ENCODE measurements at regions not wholly inside any gene's neighbourhood (a gene's known extent, or its start where the extent isn't known, plus 50 kb on each side); places are given as distances from the start of the nearest gene placed in this dataset.

DNA sequence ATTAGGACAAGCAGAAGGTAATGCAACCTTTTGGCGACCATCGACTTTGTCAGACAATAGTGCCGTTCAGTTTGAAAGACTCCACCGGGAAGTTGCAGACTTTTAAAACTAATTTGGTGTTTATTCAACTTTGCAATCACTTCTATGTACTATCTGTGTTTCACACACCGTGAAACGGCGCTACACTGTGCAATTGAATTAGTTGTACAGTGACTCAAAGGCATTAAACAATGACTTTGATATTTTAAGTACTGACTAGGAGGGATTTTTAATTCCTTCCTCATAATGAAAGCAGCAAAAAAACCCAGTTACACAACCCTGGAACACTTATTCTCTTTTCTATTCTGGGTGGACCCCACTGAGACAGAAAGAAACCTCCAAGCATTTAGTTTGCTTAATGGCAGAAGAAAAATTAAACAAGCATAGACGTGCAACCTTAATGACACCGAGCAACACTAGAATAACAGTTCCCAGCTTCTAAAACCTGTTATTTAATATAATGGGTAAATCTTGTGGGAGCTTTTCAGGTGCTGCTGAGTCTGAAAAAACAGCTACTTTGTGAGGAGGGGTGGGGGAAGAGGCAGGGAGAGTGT is 176.8 kb downstream of the LMO4 start (continued):
- TF ChIP-seq, protein P1, sequence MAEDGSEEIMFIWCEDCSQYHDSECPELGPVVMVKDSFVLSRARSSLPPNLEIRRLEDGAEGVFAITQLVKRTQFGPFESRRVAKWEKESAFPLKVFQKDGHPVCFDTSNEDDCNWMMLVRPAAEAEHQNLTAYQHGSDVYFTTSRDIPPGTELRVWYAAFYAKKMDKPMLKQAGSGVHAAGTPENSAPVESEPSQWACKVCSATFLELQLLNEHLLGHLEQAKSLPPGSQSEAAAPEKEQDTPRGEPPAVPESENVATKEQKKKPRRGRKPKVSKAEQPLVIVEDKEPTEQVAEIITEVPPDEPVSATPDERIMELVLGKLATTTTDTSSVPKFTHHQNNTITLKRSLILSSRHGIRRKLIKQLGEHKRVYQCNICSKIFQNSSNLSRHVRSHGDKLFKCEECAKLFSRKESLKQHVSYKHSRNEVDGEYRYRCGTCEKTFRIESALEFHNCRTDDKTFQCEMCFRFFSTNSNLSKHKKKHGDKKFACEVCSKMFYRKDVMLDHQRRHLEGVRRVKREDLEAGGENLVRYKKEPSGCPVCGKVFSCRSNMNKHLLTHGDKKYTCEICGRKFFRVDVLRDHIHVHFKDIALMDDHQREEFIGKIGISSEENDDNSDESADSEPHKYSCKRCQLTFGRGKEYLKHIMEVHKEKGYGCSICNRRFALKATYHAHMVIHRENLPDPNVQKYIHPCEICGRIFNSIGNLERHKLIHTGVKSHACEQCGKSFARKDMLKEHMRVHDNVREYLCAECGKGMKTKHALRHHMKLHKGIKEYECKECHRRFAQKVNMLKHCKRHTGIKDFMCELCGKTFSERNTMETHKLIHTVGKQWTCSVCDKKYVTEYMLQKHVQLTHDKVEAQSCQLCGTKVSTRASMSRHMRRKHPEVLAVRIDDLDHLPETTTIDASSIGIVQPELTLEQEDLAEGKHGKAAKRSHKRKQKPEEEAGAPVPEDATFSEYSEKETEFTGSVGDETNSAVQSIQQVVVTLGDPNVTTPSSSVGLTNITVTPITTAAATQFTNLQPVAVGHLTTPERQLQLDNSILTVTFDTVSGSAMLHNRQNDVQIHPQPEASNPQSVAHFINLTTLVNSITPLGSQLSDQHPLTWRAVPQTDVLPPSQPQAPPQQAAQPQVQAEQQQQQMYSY (CRISPR knock-in tag; IDR thresholded peaks at IDR 0.05) = no peak
- no peak for TF ChIP-seq CREM (IDR thresholded peaks at IDR 0.05; ENCODE audit: low read depth)
- TF ChIP-seq EP300 (IDR thresholded peaks at IDR 0.05; ENCODE audit: borderline replicate concordance in 1 of 2, control insufficient read depth in 1 of 2, low read depth in 2 of 2, low read length in 2 of 2) = no peak
- TF ChIP-seq SREBF2 (IDR thresholded peaks at IDR 0.05; ENCODE audit: low read length) = no peak
- TF ChIP-seq BHLHE40 (IDR thresholded peaks at IDR 0.05; ENCODE audit: borderline replicate concordance in 1 of 2, low read depth in 2 of 2, low read length in 1 of 2) = no peak
- TF ChIP-seq, protein P2, sequence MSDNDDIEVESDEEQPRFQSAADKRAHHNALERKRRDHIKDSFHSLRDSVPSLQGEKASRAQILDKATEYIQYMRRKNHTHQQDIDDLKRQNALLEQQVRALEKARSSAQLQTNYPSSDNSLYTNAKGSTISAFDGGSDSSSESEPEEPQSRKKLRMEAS (IDR thresholded peaks at IDR 0.05; ENCODE audit: low read depth, low read length) = no peak
- no peak for TF ChIP-seq IRF4 (IDR thresholded peaks at IDR 0.05; ENCODE audit: low read depth, low read length)
- TF ChIP-seq, protein P3, sequence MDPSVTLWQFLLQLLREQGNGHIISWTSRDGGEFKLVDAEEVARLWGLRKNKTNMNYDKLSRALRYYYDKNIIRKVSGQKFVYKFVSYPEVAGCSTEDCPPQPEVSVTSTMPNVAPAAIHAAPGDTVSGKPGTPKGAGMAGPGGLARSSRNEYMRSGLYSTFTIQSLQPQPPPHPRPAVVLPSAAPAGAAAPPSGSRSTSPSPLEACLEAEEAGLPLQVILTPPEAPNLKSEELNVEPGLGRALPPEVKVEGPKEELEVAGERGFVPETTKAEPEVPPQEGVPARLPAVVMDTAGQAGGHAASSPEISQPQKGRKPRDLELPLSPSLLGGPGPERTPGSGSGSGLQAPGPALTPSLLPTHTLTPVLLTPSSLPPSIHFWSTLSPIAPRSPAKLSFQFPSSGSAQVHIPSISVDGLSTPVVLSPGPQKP (IDR thresholded peaks at IDR 0.05; ENCODE audit: low read depth, low read length) = no peak
- no peak for TF ChIP-seq JUNB (IDR thresholded peaks at IDR 0.05)
- no peak for TF ChIP-seq BCL11A (IDR thresholded peaks at IDR 0.05; ENCODE audit: low read depth, low read length)

Measured in GM12878 (cell line).